ENCODE measurements at regions not wholly inside any gene's neighbourhood (a gene's known extent, or its start where the extent isn't known, plus 50 kb on each side); places are given as distances from the start of the nearest gene placed in this dataset.

GRCh38 chr5:15124871-15125568 lies 253.4 kb upstream of the ANKH start:
- Histone ChIP-seq H3K27me3 (replicated peaks; ENCODE audit: insufficient read depth) (peaks cover 1% of the 10 kb centered on the region; the same call in 1 of the 2 replicates), H3K9me3 (ENCODE audit: low read depth) (no peaks in the 10 kb centered on the region), H2AFZ (no peak overlapping the region), H3K36me3 (ENCODE audit: low read depth) (no peaks in the 10 kb centered on the region), H4K20me1 (ENCODE audit: insufficient read depth) (no peaks in the 10 kb centered on the region), H3K4me1 (ENCODE audit: insufficient read depth) (no peaks in the 10 kb centered on the region), H3K9ac (no peak overlapping the region), H3K79me2 (ENCODE audit: insufficient read depth) (no peaks in the 10 kb centered on the region), H3K27ac (no peak overlapping the region), H3K4me2 (ENCODE audit: unreplicated experiment) (no peak overlapping the region), H3K4me3 (no peak overlapping the region), H3K9me2 (ENCODE audit: insufficient read depth) (no peaks in the 10 kb centered on the region), H3F3A (ENCODE audit: insufficient read depth) (no peaks in the 10 kb centered on the region)
- TF ChIP-seq EZH2 (IDR thresholded peaks at IDR 0.05; ENCODE audit: insufficient read depth, poor library complexity, severe bottlenecking), result no peak
- no peak for DNase-seq
- in situ Hi-C loops (cut with MboI), result no loop called here
- WGBS, 2 experiments (ENCODE audit: low coverage in 1 of 2, low lambda C conversion rate in 2 of 2, missing lambda C conversion rate in 2 of 2), result 9 to 10% methylated on average over 2 of the region's 2 CpGs

- no peaks in the 10 kb centered on the region for H3K9me3 ChIP-seq (ENCODE audit: low read depth)
- H3K9ac ChIP-seq, result no peak overlapping the region
- WGBS, 2 experiments (ENCODE audit: low coverage in 1 of 2, low lambda C conversion rate in 2 of 2, missing lambda C conversion rate in 2 of 2), result 2 to 4% methylated on average over 3 of the region's 3 CpGs
- H2AFZ ChIP-seq, result no peak overlapping the region
- no peaks in the 10 kb centered on the region for H4K20me1 ChIP-seq (ENCODE audit: insufficient read depth)
- in situ Hi-C loops (cut with MboI), result no loop called here
- H3K79me2 ChIP-seq (ENCODE audit: insufficient read depth), result no peaks in the 10 kb centered on the region
- H3K4me1 ChIP-seq (ENCODE audit: insufficient read depth), result no peaks in the 10 kb centered on the region
- H3K27ac ChIP-seq, result no peak overlapping the region
- no peak for DNase-seq
- peaks cover 7% of the 10 kb centered on the region; the same call in 1 of the 2 replicates for H3K27me3 ChIP-seq (replicated peaks; ENCODE audit: insufficient read depth)
- H3F3A ChIP-seq (ENCODE audit: insufficient read depth), result no peaks in the 10 kb centered on the region
- H3K4me2 ChIP-seq (ENCODE audit: unreplicated experiment), result no peak overlapping the region
- no peak overlapping the region for H3K4me3 ChIP-seq
- TF ChIP-seq EZH2phosphoT487 (IDR thresholded peaks at IDR 0.05; ENCODE audit: insufficient read depth, low read depth), result no peak
- no peak for TF ChIP-seq EZH2 (IDR thresholded peaks at IDR 0.05; ENCODE audit: insufficient read depth, poor library complexity, severe bottlenecking)
- no peaks in the 10 kb centered on the region for H3K9me2 ChIP-seq (ENCODE audit: insufficient read depth)
- no peaks in the 10 kb centered on the region for H3K36me3 ChIP-seq (ENCODE audit: low read depth)
Observed at GRCh38 chr5:15124461-15124860, 252.9 kb upstream of the ANKH start.

GRCh38 chr5:15117688-15118087 lies 246.1 kb upstream of the ANKH start:
- no peak for DNase-seq
- Histone ChIP-seq H3K27me3 (replicated peaks; ENCODE audit: insufficient read depth) (peaks cover 23% of the 10 kb centered on the region; the same call in 1 of the 2 replicates), H3K9me3 (ENCODE audit: low read depth) (no peaks in the 10 kb centered on the region), H3K27ac (no peak overlapping the region), H4K20me1 (ENCODE audit: insufficient read depth) (no peaks in the 10 kb centered on the region), H3K4me3 (no peak overlapping the region), H3K79me2 (ENCODE audit: insufficient read depth) (no peaks in the 10 kb centered on the region), H3K36me3 (ENCODE audit: low read depth) (no peaks in the 10 kb centered on the region), H2AFZ (no peak overlapping the region), H3F3A (ENCODE audit: insufficient read depth) (no peaks in the 10 kb centered on the region), H3K4me2 (ENCODE audit: unreplicated experiment) (no peak overlapping the region), H3K4me1 (ENCODE audit: insufficient read depth) (no peaks in the 10 kb centered on the region; the same call in 1 of the 2 replicates), H3K9me2 (ENCODE audit: insufficient read depth) (no peaks in the 10 kb centered on the region), H3K9ac (no peak overlapping the region)
- in situ Hi-C loops (cut with MboI), result no loop called here
- TF ChIP-seq EZH2phosphoT487 (IDR thresholded peaks at IDR 0.05; ENCODE audit: insufficient read depth, low read depth) (no peak), EZH2 (IDR thresholded peaks at IDR 0.05; ENCODE audit: insufficient read depth, poor library complexity, severe bottlenecking) (no peak)
- WGBS, 2 experiments (ENCODE audit: low coverage in 1 of 2, low lambda C conversion rate in 2 of 2, missing lambda C conversion rate in 2 of 2), result 2 to 5% methylated on average over 5 of the region's 5 CpGs

- H3F3A ChIP-seq (ENCODE audit: insufficient read depth), result no peaks in the 10 kb centered on the region
- no peak for DNase-seq
Observed at GRCh38 chr5:15116996-15117395, 245.4 kb upstream of the ANKH start.

More at GRCh38 chr5:15116996-15117395, 245.4 kb upstream of the ANKH start:
- TF ChIP-seq EZH2 (IDR thresholded peaks at IDR 0.05; ENCODE audit: insufficient read depth, poor library complexity, severe bottlenecking) (no peak), EZH2phosphoT487 (IDR thresholded peaks at IDR 0.05; ENCODE audit: insufficient read depth, low read depth) (no peak)
- H3K79me2 ChIP-seq (ENCODE audit: insufficient read depth), result no peaks in the 10 kb centered on the region
- no peak overlapping the region for H3K4me3 ChIP-seq
- H3K9ac ChIP-seq, result no peak overlapping the region
- H3K27me3 ChIP-seq (replicated peaks; ENCODE audit: insufficient read depth), result peaks cover 30% of the 10 kb centered on the region
- no peaks in the 10 kb centered on the region for H4K20me1 ChIP-seq (ENCODE audit: insufficient read depth)
- no peaks in the 10 kb centered on the region for H3K9me2 ChIP-seq (ENCODE audit: insufficient read depth)
- H3K36me3 ChIP-seq (ENCODE audit: low read depth), result no peaks in the 10 kb centered on the region
- H3K9me3 ChIP-seq (ENCODE audit: low read depth), result no peaks in the 10 kb centered on the region
- no peak overlapping the region for H3K27ac ChIP-seq
- in situ Hi-C loops (cut with MboI), result no loop called here
- no peaks in the 10 kb centered on the region; the same call in 1 of the 2 replicates for H3K4me1 ChIP-seq (ENCODE audit: insufficient read depth)
- no peak overlapping the region for H3K4me2 ChIP-seq (ENCODE audit: unreplicated experiment)
- no peak overlapping the region for H2AFZ ChIP-seq
- WGBS, 2 experiments (ENCODE audit: low coverage in 1 of 2, low lambda C conversion rate in 2 of 2, missing lambda C conversion rate in 2 of 2), result 50 to 66% methylated on average over 5 of the region's 5 CpGs
